Liver (tissue), 3 donors: ENCODE measurements at regions not wholly inside any gene's neighbourhood (a gene's known extent, or its start where the extent isn't known, plus 50 kb on each side); places are given as distances from the start of the nearest gene placed in this dataset.

Experiments
- EGR1 ChIP-seq, 2 donors: IDR thresholded peaks; 2 replicates each; pipeline ENCODE4 v1.6.1; 2016 to 2018; ENCODE audit warnings: antibody characterized with exemption in 2 of 2, low read depth in 2 of 2
- FOXA1 ChIP-seq: IDR thresholded peaks from 2 replicates; pipeline ENCODE4 v1.6.1; 2016; ENCODE audit warnings: antibody characterized with exemption
- GABPA ChIP-seq, 2 donors: IDR thresholded peaks in 1 of 2; conservative IDR thresholded peaks in 1 of 2; 2 replicates each; pipeline ENCODE4 v1.6.1; 2016; ENCODE audit warnings: antibody characterized with exemption in 2 of 2, mild to moderate bottlenecking in 1 of 2, moderate library complexity in 1 of 2
- NR2F2 ChIP-seq: IDR thresholded peaks from 2 replicates; pipeline ENCODE4 v1.6.1; 2016; ENCODE audit warnings: antibody characterized with exemption
- RAD21 ChIP-seq, 2 donors: IDR thresholded peaks; 2 replicates each; pipeline ENCODE4 v1.6.1; 2016; ENCODE audit warnings: antibody characterized with exemption in 2 of 2, mild to moderate bottlenecking in 2 of 2
- RXRA ChIP-seq, 2 donors: IDR thresholded peaks; 2 replicates each; pipeline ENCODE4 v1.6.1; 2017 to 2018; ENCODE audit warnings: antibody characterized with exemption in 2 of 2, mild to moderate bottlenecking in 1 of 2
- SP1 ChIP-seq: IDR thresholded peaks from 2 replicates; pipeline ENCODE4 v1.6.1; 2018; ENCODE audit warnings: antibody characterized with exemption, mild to moderate bottlenecking
- TAF1 ChIP-seq: conservative IDR thresholded peaks from 2 replicates; pipeline ENCODE4 v1.6.1; 2016; ENCODE audit warnings: antibody characterized with exemption, mild to moderate bottlenecking
- YY1 ChIP-seq: IDR thresholded peaks from 2 replicates; pipeline ENCODE4 v1.6.1; 2016; ENCODE audit warnings: antibody characterized with exemption, mild to moderate bottlenecking
- ZBTB33 ChIP-seq: IDR thresholded peaks from 2 replicates; pipeline ENCODE4 v1.6.1; 2016; ENCODE audit warnings: antibody characterized with exemption
- TF ChIP-seq, protein P1 (sequence below): IDR thresholded peaks from 2 replicates; pipeline ENCODE4 v1.6.1; 2016; ENCODE audit warnings: antibody characterized with exemption, mild to moderate bottlenecking
- TF ChIP-seq, protein P2 (sequence below): fragments of 150-350 bp; IDR thresholded peaks from 2 replicates; pipeline ENCODE4 v1.5.1; 2017; ENCODE audit warnings: improper control_type of control experiment, low read depth, low read length; ENCODE audit not compliant: missing input control
- TF ChIP-seq, protein P3 (sequence below): IDR thresholded peaks from 2 replicates; pipeline ENCODE4 v1.6.1; 2016; ENCODE audit warnings: antibody characterized with exemption
- TF ChIP-seq, protein P4 (sequence below): IDR thresholded peaks from 2 replicates; pipeline ENCODE4 v1.6.1; 2016; ENCODE audit warnings: antibody characterized with exemption
- donor health status: healthy.
- donor health status: healthy.

DNA sequence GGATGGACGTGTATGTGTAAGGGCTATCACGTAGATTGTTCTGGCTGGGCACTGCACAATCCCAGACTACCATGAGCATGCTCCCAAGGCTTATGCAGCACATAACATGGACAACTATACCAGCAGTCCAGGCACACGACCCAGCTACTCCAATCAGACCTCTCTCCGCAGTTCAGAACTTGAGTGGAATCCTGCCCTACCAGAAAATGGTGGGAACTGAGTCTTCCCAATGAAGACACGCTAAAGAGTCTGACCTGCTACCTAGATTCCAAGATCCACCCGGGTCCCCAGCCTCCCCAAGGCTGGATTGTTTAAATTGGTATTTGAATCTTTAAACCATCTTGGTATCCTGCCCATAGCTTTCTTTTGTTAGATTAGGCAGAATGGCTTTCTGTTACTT lies 251.3 kb upstream of the KAZN start:
- TF ChIP-seq GABPA (IDR thresholded peaks at IDR 0.05 in 1 of 2, conservative IDR thresholded peaks at IDR 0.05 in 1 of 2) (no peak), RAD21 (IDR thresholded peaks at IDR 0.05) (no peak), RXRA (IDR thresholded peaks at IDR 0.05) (no peak), TAF1 (no peak), EGR1 (IDR thresholded peaks at IDR 0.05; ENCODE audit: low read depth in 2 of 2) (no peak), ZBTB33 (no peak), YY1 (no peak), FOXA1 (no peak), SP1 (no peak), NR2F2 (no peak)
- TF ChIP-seq, protein P1, sequence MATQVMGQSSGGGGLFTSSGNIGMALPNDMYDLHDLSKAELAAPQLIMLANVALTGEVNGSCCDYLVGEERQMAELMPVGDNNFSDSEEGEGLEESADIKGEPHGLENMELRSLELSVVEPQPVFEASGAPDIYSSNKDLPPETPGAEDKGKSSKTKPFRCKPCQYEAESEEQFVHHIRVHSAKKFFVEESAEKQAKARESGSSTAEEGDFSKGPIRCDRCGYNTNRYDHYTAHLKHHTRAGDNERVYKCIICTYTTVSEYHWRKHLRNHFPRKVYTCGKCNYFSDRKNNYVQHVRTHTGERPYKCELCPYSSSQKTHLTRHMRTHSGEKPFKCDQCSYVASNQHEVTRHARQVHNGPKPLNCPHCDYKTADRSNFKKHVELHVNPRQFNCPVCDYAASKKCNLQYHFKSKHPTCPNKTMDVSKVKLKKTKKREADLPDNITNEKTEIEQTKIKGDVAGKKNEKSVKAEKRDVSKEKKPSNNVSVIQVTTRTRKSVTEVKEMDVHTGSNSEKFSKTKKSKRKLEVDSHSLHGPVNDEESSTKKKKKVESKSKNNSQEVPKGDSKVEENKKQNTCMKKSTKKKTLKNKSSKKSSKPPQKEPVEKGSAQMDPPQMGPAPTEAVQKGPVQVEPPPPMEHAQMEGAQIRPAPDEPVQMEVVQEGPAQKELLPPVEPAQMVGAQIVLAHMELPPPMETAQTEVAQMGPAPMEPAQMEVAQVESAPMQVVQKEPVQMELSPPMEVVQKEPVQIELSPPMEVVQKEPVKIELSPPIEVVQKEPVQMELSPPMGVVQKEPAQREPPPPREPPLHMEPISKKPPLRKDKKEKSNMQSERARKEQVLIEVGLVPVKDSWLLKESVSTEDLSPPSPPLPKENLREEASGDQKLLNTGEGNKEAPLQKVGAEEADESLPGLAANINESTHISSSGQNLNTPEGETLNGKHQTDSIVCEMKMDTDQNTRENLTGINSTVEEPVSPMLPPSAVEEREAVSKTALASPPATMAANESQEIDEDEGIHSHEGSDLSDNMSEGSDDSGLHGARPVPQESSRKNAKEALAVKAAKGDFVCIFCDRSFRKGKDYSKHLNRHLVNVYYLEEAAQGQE: no peak
- TF ChIP-seq, protein P2, sequence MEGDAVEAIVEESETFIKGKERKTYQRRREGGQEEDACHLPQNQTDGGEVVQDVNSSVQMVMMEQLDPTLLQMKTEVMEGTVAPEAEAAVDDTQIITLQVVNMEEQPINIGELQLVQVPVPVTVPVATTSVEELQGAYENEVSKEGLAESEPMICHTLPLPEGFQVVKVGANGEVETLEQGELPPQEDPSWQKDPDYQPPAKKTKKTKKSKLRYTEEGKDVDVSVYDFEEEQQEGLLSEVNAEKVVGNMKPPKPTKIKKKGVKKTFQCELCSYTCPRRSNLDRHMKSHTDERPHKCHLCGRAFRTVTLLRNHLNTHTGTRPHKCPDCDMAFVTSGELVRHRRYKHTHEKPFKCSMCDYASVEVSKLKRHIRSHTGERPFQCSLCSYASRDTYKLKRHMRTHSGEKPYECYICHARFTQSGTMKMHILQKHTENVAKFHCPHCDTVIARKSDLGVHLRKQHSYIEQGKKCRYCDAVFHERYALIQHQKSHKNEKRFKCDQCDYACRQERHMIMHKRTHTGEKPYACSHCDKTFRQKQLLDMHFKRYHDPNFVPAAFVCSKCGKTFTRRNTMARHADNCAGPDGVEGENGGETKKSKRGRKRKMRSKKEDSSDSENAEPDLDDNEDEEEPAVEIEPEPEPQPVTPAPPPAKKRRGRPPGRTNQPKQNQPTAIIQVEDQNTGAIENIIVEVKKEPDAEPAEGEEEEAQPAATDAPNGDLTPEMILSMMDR: no peak
- TF ChIP-seq, protein P3, sequence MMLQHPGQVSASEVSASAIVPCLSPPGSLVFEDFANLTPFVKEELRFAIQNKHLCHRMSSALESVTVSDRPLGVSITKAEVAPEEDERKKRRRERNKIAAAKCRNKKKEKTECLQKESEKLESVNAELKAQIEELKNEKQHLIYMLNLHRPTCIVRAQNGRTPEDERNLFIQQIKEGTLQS: no peak
- TF ChIP-seq, protein P4, sequence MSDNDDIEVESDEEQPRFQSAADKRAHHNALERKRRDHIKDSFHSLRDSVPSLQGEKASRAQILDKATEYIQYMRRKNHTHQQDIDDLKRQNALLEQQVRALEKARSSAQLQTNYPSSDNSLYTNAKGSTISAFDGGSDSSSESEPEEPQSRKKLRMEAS: no peak
